HG02840 (cell line): ENCODE measurements at regions not wholly inside any gene's neighbourhood (a gene's known extent, or its start where the extent isn't known, plus 50 kb on each side); places are given as distances from the start of the nearest gene placed in this dataset.

Experiments used
- ATAC-seq: cut with Tn5 transposase; IDR thresholded peaks from one replicate; pipeline ENCODE4 v1.9.1; 2021; ENCODE audit warnings: mild to moderate bottlenecking, moderate library complexity, moderate number of reproducible peaks; ENCODE audit not compliant: unreplicated experiment, low FRiP score

DNA sequence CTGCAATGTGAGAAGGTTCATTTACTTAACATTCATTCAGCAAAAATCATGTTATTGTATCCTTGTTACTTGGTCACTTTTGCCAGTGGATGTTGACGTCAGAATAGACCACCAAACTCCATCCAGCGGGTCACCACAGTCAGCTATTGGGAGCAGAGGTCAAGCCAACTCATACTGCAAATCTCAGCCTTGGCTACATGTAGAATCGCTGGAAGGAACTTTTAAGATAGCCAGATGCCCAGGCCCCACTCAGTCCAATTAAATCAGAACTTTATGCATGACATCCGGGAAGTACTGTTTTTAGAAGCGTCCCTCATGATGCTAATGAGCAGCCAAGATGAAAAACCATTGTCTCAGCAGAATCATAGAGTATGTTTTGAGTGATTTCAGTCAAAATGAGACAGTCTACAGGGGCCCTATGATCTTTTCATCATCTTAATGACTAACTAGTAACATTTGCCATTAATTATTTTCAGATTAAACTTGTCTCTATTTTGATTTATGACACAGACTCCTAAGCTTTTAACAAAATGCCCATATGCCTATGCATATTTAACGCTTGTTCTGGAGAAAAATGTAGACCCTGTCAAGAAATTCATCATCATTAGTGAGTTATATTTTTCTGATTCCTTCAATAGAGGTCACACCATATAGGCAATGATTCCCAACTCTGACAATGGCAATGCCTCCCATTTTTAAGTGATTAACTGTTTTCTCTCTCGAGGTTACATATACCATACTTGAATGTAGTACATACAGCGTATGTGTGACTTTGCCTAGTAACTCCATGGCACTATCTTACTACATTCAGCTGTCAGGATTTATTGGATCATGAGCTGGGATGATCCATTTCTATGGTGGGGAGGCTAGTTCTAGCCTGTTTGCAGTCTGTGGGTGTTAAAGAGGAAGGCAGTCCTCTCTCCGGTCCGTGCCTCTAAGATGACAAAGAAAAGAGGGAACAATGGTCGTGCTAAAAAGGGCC, 63.7 kb upstream of the CCBE1 start:
- ATAC-seq = no peak

- ATAC-seq = no peak
Measured at GRCh38 chr18:59760212-59760611, 63.0 kb upstream of the CCBE1 start.

DNA sequence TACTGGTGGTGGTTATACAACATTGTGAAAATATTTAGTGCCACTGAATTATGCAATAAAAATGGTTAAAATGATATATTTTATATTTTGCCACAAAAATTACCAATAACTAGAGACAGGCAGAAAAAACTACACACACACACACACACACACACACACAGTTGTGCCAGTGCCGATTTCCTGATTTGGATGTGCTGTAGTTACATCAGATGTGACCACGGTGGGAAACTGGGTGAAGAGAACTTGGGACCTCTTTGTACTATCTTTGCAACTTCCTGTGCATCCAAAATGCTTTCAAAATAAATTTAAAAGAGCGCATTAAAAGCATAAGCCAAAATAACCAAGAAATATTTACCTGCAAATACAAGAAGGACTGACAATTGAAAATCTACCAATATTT, 61.6 kb upstream of the CCBE1 start:
- no peak for ATAC-seq

DNA sequence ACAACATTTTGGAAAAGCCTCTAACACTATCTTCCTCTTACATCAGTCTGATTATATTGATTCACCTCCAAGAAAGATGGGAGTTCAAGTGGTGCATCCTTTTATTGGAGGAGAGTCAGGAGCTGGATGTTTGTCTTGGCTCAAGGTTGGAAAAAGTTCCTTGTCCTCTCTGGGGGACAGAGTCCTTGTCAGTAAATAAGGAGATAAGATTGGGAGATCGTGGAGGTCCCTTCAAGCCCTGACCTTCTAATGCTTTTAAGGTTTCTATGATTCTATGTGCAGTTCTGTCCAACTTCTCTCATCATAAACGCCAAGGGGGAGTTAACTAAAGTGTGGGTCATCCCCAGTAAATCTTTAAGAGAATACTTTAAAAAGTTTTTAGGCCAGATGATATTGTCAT, 60.9 kb upstream of the CCBE1 start:
- ATAC-seq = no peak

- no peak for ATAC-seq
Measured at GRCh38 chr18:59752666-59753065, 55.4 kb upstream of the CCBE1 start.

- no peak for ATAC-seq
Measured at GRCh38 chr18:59751186-59751585, 54.0 kb upstream of the CCBE1 start.

GRCh38 chr18:59748628-59749360, 51.6 kb upstream of the CCBE1 start:
- ATAC-seq = no peak
